A172 (cell line): ENCODE measurements at regions not wholly inside any gene's neighbourhood (a gene's known extent, or its start where the extent isn't known, plus 50 kb on each side); places are given as distances from the start of the nearest gene placed in this dataset.
A peak's percentile ranks its signal among the peaks of the same experiment; 100 is the strongest.
"Not testable (repeated sequence)": the region's sequence is repeated elsewhere in the genome, so short reads cannot be mapped to it uniquely, and the experiment has no call there.

ENCODE experiments used
- DNase-seq: peaks from one replicate; pipeline ENCODE4 v3.0.0-alpha.2; 2015; ENCODE audit warnings: low spot score

GRCh38 chr11:122604621-122605020, 50.9 kb upstream of the UBASH3B start:
- no peak for DNase-seq

- peak; percentile 31 for DNase-seq
Observed at GRCh38 chr11:122601141-122602125, 54.1 kb upstream of the UBASH3B start.

DNA sequence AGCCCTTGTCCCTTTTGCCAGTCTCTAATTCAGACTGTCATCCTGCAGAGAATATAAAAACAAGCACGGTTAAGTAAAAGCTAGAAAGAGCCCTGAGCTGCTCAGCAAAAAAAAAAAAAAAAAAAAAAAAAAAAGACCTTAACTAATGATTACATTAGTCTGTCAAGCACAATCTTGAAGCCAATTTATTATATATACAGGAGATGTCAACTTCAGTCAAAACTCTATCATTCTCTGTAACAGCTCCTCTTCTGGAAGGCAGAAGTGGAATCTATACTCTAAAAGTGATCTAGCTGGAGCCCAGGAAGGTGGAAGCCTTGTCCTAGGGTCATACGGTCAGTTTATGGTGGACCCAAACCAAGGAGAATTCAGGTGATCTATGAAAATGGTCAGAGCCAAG, 55.2 kb upstream of the UBASH3B start:
- no peak for DNase-seq

DNA sequence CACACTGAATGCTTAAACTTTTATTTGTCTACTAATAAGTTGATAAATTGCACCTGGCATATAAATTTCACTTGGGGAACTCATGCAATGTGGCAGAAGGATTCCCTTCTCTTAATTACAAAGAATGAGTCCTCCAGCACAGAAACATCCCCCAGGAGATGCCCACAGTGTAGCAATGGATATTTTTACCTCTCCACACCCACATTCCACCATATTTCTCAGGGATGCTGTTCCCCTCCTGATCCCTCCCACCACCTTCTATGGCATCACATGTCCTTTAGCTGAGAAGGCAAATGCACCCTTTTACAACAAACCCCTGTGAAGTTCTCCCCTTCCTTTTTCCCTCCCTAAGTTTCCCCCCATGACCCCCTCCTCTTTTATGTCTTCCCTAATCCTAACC, 56.1 kb upstream of the UBASH3B start:
- no peak for DNase-seq

DNA sequence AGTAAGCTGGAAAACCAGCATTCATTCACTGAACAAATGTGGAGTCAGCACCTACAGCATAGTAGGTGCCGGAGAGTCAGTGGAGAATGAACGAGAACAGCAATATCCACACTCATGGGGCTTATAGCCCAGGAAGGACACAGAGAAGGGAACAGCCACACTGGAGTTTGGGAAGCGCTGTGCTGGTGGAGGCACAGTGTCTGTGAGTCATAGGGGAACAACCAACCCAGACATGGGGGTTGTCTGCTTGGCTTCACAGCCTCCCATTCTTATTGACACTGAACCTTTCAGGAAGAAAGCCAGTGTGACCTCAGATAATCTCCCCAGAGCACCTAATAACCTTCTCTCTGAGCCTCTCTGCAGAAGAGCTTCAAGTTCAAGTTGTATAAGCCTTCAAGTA, 56.6 kb upstream of the UBASH3B start:
- peak; percentile 25 for DNase-seq

- DNase-seq: no peak
Observed at GRCh38 chr11:122597511-122597910, 58.0 kb upstream of the UBASH3B start.

- no peak for DNase-seq
Observed at GRCh38 chr11:122594986-122595645, 60.4 kb upstream of the UBASH3B start.

DNA sequence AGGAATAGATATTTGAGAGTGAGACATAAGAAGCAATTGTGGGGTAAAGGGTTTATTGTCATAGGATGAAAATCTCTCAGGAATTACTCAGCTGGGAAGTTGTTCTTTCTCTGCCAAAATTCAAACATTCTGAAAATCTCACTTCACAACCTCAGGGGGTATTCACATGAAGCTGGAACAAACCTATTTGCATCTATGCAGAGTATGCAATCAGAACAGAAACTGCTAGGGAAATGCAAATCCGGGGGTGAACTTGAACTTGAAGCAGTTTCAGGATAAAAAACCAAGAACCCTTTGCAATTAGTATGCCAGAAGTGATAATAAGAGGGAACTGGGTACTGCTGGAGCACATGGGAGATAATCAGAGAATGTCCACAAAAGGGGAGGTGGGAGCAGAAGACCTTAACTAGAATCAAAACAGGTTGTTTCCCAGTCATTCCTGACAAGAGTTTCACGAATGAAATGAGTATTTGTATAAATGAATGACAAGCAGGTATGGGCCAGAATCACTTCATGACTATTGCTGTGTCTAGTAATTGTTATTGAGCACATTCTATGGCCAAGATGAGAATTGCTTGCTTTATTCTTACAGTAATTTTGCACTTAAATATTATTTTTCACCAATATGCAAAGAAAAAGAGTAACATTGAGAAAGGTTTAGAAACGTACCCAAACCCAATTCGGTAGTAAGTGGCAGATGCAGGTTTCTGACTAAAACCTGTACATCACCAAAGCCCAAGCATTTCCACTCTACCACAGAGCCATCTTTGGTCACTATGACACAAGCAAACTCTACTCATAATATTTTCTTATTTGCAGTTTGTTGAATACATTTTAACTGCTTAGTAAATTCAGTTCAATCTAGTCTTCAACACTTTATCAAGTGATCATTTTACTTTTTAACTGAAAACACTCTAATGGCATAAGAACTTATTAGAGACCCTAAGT, 61.8 kb upstream of the UBASH3B start:
- no peak for DNase-seq

DNA sequence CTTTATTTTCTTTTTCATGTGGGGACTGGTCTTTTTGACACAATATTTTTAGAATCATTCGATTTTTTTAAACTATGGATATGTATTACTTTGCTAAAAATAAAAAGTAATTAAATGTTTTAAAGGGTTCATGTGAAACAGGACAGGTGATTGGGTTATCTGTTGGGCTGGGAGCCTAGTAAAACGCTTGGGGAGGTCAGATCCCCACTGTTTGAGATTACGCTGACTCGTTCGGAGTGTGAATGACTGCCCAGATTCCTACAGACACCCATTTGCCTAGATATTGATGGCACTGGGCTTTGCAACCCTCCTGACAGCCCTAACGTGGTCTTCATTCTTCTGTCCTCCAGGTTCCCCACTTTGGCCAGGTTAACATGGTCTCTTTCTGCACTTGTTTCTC, 62.9 kb upstream of the UBASH3B start:
- no peak for DNase-seq

- no peak for DNase-seq
Observed at GRCh38 chr11:122584670-122585069, 70.9 kb upstream of the UBASH3B start.

- not testable (repeated sequence) for DNase-seq
Observed at GRCh38 chr11:122580071-122580470, 75.5 kb upstream of the UBASH3B start.

- no peak for DNase-seq
Observed at GRCh38 chr11:122578171-122578825, 77.2 kb upstream of the UBASH3B start.

GRCh38 chr11:122572592-122572991, 82.9 kb upstream of the UBASH3B start:
- DNase-seq: no peak

GRCh38 chr11:122563761-122564160, 91.8 kb upstream of the UBASH3B start:
- DNase-seq: no peak

- no peak for DNase-seq
Observed at GRCh38 chr11:122559734-122560382, 95.7 kb upstream of the UBASH3B start.

DNA sequence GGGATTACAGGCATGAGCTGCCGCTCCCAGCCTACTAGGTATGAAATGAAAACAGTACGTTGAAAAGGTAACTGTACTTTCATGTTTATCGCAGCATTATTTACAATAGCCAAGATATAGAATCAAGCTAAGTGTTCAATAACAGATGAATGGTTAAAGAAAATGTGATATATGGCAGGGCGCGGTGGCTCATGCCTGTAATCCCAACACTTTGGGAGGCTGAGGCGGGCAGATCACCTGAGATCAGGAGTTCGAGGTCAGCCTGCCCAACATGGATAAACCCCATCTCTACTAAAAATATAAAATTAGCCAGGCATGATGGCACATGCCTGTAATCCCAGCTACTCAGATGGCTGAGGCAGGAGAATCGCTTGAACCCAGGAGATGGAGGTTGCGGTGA, 96.3 kb upstream of the UBASH3B start:
- not testable (repeated sequence) for DNase-seq

GRCh38 chr11:122557163-122557562, 98.4 kb upstream of the UBASH3B start:
- DNase-seq: not testable (repeated sequence)

DNA sequence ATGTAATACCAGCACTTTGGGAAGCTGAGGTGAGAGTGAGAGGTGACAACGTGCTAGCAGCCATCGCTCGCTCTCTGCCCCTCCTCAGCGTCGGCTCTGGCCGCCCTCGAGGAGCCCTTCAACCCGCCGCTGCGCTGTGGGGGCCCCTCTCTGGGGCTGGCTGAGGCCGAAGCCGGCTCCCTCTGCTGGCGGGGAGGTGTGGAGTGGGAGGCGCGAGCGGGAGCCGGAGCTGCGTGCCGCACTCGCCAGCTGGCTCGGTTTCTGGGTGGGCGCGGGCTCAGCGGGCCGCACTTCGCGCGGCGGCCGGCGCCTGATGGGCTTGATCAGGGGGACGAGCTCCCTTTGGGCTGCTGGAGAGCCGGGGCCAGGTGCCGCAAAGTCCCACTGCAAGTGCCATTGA, 98.9 kb upstream of the UBASH3B start:
- no peak for DNase-seq

DNA sequence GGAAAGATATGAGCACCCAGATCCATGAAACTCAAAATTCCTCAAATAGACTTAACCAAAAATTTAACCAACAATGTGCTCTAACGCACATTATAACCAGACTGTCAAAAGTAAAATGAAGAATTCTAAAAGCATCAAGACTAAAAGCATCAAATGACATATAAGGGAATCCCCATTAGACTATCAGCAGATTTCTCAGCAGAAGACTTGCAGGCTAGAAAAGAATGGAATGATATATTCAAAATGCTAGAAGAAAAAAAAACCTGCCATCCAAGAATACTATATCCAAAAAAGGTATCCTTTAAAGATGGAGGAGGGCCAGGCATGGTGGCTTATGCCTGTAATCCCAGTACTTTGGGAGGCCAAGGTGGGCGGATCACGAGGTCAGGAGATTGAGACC, 117.5 kb upstream of the UBASH3B start:
- no peak for DNase-seq

DNA sequence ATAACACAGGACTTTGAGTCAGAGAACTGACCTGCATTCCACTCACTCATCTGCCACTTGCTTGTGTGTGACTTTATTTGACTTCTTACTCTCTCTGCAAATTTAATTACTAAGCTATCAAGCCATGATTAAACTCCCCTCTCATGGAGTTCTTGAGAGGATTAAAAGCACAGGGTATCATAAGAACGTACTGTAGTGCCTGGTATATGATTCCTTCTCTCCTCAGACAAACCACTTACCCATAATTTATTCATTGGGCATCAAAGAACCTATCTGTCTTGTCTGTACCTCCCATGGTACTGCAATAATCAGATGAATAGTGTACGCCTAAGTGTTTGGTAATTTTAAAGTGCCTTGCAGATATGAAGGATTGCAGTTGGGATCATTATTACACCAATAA, 130.6 kb upstream of the UBASH3B start:
- DNase-seq: no peak
